ENCODE measurements at regions not wholly inside any gene's neighbourhood (a gene's known extent, or its start where the extent isn't known, plus 50 kb on each side); places are given as distances from the start of the nearest gene placed in this dataset.
"Not testable (repeated sequence)": the region's sequence is repeated elsewhere in the genome, so short reads cannot be mapped to it uniquely, and the experiment has no call there.

- Histone ChIP-seq H3K27ac (no peak overlapping the region), H3F3A (ENCODE audit: insufficient read depth) (peaks cover 10% of the 10 kb centered on the region), H4K20me1 (ENCODE audit: insufficient read depth) (no peaks in the 10 kb centered on the region), H2AFZ (no peak overlapping the region), H3K36me3 (ENCODE audit: low read depth) (no peaks in the 10 kb centered on the region), H3K4me2 (ENCODE audit: unreplicated experiment) (no peak overlapping the region), H3K4me1 (ENCODE audit: insufficient read depth) (peaks cover 17% of the 10 kb centered on the region; the same call in 1 of the 2 replicates), H3K9ac (no peak overlapping the region), H3K9me2 (ENCODE audit: insufficient read depth) (no peaks in the 10 kb centered on the region), H3K4me3 (no peak overlapping the region), H3K27me3 (replicated peaks; ENCODE audit: insufficient read depth) (no peaks in the 10 kb centered on the region), H3K79me2 (ENCODE audit: insufficient read depth) (no peaks in the 10 kb centered on the region), H3K9me3 (ENCODE audit: low read depth) (no peaks in the 10 kb centered on the region)
- TF ChIP-seq EZH2 (IDR thresholded peaks at IDR 0.05; ENCODE audit: insufficient read depth, poor library complexity, severe bottlenecking) (no peak), EZH2phosphoT487 (IDR thresholded peaks at IDR 0.05; ENCODE audit: insufficient read depth, low read depth) (no peak)
- in situ Hi-C loops (cut with MboI) = no loop called here
- DNase-seq = no peak
- WGBS, 2 experiments (ENCODE audit: low coverage in 1 of 2, low lambda C conversion rate in 2 of 2, missing lambda C conversion rate in 2 of 2) = 36 to 37% methylated on average over 1 of the region's 1 CpG
Measured at GRCh38 chr4:155582041-155582440, 84.6 kb upstream of the GUCY1A1 start.

GRCh38 chr4:155578726-155579370 lies 87.8 kb upstream of the GUCY1A1 start:
- Histone ChIP-seq H3K9me3 (ENCODE audit: low read depth) (no peaks in the 10 kb centered on the region), H3K9ac (no peak overlapping the region), H3F3A (ENCODE audit: insufficient read depth) (peaks cover 10% of the 10 kb centered on the region), H3K4me3 (no peak overlapping the region), H3K9me2 (ENCODE audit: insufficient read depth) (no peaks in the 10 kb centered on the region), H3K27ac (no peak overlapping the region), H3K27me3 (replicated peaks; ENCODE audit: insufficient read depth) (no peaks in the 10 kb centered on the region), H3K79me2 (ENCODE audit: insufficient read depth) (no peaks in the 10 kb centered on the region), H3K4me2 (ENCODE audit: unreplicated experiment) (no peak overlapping the region), H3K4me1 (ENCODE audit: insufficient read depth) (peaks cover 17% of the 10 kb centered on the region; the same call in 1 of the 2 replicates), H2AFZ (no peak overlapping the region), H3K36me3 (ENCODE audit: low read depth) (no peaks in the 10 kb centered on the region), H4K20me1 (ENCODE audit: insufficient read depth) (no peaks in the 10 kb centered on the region)
- 46 to 55% methylated on average over 2 of the region's 2 CpGs for WGBS, 2 experiments (ENCODE audit: low coverage in 1 of 2, low lambda C conversion rate in 2 of 2, missing lambda C conversion rate in 2 of 2)
- peak; percentile 39 for DNase-seq
- TF ChIP-seq EZH2phosphoT487 (IDR thresholded peaks at IDR 0.05; ENCODE audit: insufficient read depth, low read depth) (no peak), EZH2 (IDR thresholded peaks at IDR 0.05; ENCODE audit: insufficient read depth, poor library complexity, severe bottlenecking) (no peak)
- in situ Hi-C loops (cut with MboI) = no loop called here

DNA sequence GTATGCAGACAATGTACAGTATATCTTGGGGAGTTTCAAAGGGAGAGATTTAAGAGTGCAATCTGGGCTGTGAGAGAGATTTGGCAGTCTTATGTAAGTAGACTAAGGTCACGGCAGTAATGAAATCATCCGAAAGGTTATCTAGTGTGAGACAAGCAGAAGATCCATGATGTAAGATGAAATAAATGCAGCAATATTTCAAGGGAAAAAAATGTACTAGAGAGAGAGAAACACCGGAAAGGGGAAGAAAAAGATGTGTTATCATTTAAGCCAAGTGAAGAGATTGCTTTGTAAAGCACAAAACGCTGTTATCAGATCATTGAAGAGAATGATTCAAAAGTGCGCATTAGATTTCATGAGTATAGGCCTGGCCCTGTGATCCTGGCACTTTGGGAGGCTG lies 88.4 kb upstream of the GUCY1A1 start:
- Histone ChIP-seq H3K27me3 (replicated peaks; ENCODE audit: insufficient read depth) (no peaks in the 10 kb centered on the region), H3K9me2 (ENCODE audit: insufficient read depth) (no peaks in the 10 kb centered on the region), H3K79me2 (ENCODE audit: insufficient read depth) (no peaks in the 10 kb centered on the region), H3K9ac (no peak overlapping the region), H3K4me2 (ENCODE audit: unreplicated experiment) (no peak overlapping the region), H3K4me3 (no peak overlapping the region), H3K4me1 (ENCODE audit: insufficient read depth) (peaks cover 14% of the 10 kb centered on the region; the same call in 1 of the 2 replicates), H3K9me3 (ENCODE audit: low read depth) (no peaks in the 10 kb centered on the region), H2AFZ (no peak overlapping the region), H4K20me1 (ENCODE audit: insufficient read depth) (no peaks in the 10 kb centered on the region), H3K36me3 (ENCODE audit: low read depth) (no peaks in the 10 kb centered on the region), H3F3A (ENCODE audit: insufficient read depth) (peaks cover 4% of the 10 kb centered on the region; the same call in 1 of the 2 replicates), H3K27ac (no peak overlapping the region)
- WGBS, 2 experiments (ENCODE audit: low coverage in 1 of 2, low lambda C conversion rate in 2 of 2, missing lambda C conversion rate in 2 of 2) = 63 to 71% methylated on average over 5 of the region's 5 CpGs
- TF ChIP-seq EZH2 (IDR thresholded peaks at IDR 0.05; ENCODE audit: insufficient read depth, poor library complexity, severe bottlenecking) (no peak), EZH2phosphoT487 (IDR thresholded peaks at IDR 0.05; ENCODE audit: insufficient read depth, low read depth) (no peak)
- DNase-seq = no peak
- in situ Hi-C loops (cut with MboI) = no loop called here

GRCh38 chr4:155574329-155574728 lies 92.3 kb upstream of the GUCY1A1 start:
- H3K9me2 ChIP-seq (ENCODE audit: insufficient read depth); H3K27me3 ChIP-seq (replicated peaks; ENCODE audit: insufficient read depth); H3K9me3 ChIP-seq (ENCODE audit: low read depth); H3K9ac ChIP-seq; H3K36me3 ChIP-seq (ENCODE audit: low read depth); H3F3A ChIP-seq (ENCODE audit: insufficient read depth); H2AFZ ChIP-seq; in situ Hi-C loops (cut with MboI); H3K27ac ChIP-seq; H3K4me2 ChIP-seq (ENCODE audit: unreplicated experiment); DNase-seq; H4K20me1 ChIP-seq (ENCODE audit: insufficient read depth); H3K79me2 ChIP-seq (ENCODE audit: insufficient read depth); H3K4me3 ChIP-seq: not testable (repeated sequence)
- peaks cover 16% of the 10 kb centered on the region for H3K4me1 ChIP-seq (ENCODE audit: insufficient read depth)
- 0 to 20% methylated on average over 1 of the region's 1 CpG for WGBS, 2 experiments (ENCODE audit: low coverage in 1 of 2, low lambda C conversion rate in 2 of 2, missing lambda C conversion rate in 2 of 2)

DNA sequence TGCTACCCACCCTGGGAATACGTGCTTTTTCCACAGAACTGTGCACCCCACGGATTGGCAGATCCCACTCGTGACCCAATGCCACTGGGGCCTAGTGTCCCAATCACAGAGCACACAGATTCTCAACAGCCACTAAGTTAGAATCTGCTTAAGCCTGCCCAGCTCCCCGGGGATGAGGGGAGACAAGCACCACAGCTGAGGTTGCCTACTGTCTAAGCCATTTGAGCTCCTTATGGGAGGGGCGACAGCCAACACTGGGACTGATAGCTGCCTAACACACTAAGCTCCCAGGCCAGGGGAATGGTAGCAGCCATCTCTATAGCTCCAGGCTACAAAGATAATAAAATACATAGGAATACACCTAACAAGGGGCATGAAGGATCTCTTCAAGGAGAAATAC lies 93.5 kb upstream of the GUCY1A1 start:
- Histone ChIP-seq H3K9me2 (ENCODE audit: insufficient read depth) (no peaks in the 10 kb centered on the region), H3K27me3 (replicated peaks; ENCODE audit: insufficient read depth) (no peaks in the 10 kb centered on the region), H4K20me1 (ENCODE audit: insufficient read depth) (no peaks in the 10 kb centered on the region), H3K4me1 (ENCODE audit: insufficient read depth) (peaks cover 8% of the 10 kb centered on the region; the same call in 1 of the 2 replicates), H3K79me2 (ENCODE audit: insufficient read depth) (no peaks in the 10 kb centered on the region), H3K9ac (no peak overlapping the region), H3K27ac (no peak overlapping the region), H3K9me3 (ENCODE audit: low read depth) (no peaks in the 10 kb centered on the region), H3K36me3 (ENCODE audit: low read depth) (no peaks in the 10 kb centered on the region), H3K4me2 (ENCODE audit: unreplicated experiment) (no peak overlapping the region), H3K4me3 (no peak overlapping the region), H2AFZ (no peak overlapping the region), H3F3A (ENCODE audit: insufficient read depth) (0 out of 2 replicates have a peak, but pooled peaks cover 5% of the 10 kb centered on the region)
- no peak for TF ChIP-seq EZH2 (IDR thresholded peaks at IDR 0.05; ENCODE audit: insufficient read depth, poor library complexity, severe bottlenecking)
- WGBS, 2 experiments (ENCODE audit: low coverage in 1 of 2, low lambda C conversion rate in 2 of 2, missing lambda C conversion rate in 2 of 2) = 65 to 69% methylated on average over 5 of the region's 5 CpGs
- in situ Hi-C loops (cut with MboI) = no loop called here
- DNase-seq = no peak

All from GM23248 (cell line).